ENCODE measurements at regions not wholly inside any gene's neighbourhood (a gene's known extent, or its start where the extent isn't known, plus 50 kb on each side); places are given as distances from the start of the nearest gene placed in this dataset.

DNA sequence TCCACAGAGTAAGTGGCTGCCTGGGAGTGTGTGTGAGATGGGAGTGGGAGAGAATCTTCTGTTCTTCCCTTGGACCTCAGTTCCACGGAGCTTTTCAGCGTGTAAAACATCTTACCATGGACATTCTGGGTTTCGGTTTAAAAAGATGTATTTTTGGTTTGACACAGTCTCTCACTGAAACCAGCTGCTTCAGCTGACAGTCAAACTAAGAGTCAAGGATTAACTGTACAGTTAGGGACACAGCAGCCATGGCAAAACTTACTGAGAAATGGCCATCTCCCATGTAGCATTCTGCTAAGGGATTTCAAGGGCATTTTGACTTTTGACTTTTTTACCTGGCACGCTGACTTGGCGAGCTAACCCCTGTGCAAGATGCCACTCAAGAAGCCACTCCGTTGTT is 93.8 kb upstream of the IL12B start:
- no peak for DNase-seq

DNA sequence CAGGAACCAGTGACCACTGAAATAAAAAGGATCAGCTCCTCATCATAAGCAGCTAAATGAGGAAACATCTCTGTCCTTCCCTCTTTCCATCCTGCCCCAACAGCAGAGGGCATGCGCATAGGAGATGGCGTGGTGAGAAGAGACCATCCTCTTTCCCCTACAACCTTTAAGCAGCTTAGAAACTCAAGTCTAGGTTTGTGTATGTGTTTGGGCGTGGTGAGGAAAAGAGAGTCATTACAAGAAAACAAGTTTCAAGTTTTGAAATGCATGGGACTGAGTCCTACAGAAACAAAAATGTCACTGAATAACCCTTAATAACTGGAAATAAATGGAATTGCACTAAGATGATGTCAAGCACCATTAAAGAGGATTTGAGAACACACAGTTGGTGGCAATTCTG is 96.4 kb upstream of the IL12B start:
- DNase-seq, result no peak

- no peak for DNase-seq
Observed at GRCh38 chr5:159427180-159428012, 97.1 kb upstream of the IL12B start.

- no peak for DNase-seq
Observed at GRCh38 chr5:159430361-159431012, 100.2 kb upstream of the IL12B start.

DNA sequence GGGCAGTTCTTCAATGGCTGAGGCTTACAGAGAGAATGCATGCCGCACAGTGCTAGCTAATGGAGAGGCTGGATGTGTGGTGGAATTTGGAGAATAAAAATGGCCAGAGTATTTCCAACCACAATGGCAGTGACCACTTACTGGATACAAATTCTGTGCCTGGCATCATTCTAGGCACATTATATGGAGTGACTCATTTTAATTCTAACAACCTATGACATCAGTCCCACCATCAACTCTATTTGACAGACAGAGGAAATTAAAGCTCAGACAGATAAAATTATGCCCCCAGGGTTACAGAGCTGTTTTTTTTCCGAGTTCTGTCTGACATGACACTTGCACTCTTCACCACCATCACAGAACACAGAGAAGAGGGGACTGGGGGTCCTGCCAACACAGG is 105.6 kb upstream of the IL12B start:
- no peak for DNase-seq

- no peak for DNase-seq
Observed at GRCh38 chr5:159438092-159438491, 107.8 kb upstream of the IL12B start.

- DNase-seq, result no peak
Observed at GRCh38 chr5:159439002-159439401, 108.7 kb upstream of the IL12B start.

DNA sequence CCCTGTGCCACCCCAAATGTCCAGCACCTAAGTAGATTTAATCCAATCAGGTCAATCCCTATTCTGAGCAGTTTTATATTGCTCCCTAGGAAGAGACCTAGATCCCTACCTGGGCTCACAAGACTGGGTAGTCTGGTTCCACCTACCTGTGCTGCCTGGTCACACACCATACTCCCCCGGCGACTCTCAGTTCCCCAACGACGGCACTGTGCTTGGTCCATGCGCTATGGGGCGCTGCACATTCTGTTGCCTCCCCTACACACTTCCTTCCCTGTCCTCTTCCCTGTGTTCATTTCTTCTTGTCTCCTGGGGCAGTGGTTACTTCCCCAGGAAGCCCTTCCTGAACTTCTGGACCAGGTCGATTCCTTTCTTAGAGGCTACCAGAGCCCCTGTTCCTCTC is 109.9 kb upstream of the IL12B start:
- DNase-seq, result no peak

DNA sequence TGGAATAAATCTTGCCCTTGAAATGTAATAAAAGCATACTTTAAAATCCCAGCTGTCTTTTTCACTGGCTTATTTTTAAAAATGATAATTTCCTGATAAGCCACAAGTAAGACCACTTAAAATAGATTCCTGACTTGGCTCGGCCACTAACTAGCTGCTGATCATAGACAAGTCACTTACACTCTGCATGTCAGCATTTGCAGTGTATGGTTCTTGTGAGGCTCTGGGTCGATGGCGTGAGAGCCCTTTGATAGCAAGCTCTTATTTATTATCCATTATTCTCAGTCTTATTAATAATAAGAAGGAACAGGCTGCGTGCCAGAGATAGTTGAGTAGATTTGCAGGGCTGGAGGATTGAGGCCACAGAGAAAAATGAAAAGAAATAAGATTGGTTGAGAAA is 110.7 kb upstream of the IL12B start:
- no peak for DNase-seq

- no peak for DNase-seq
Observed at GRCh38 chr5:159441441-159441840, 111.2 kb upstream of the IL12B start.

- no peak for DNase-seq
Observed at GRCh38 chr5:159442206-159442850, 112.0 kb upstream of the IL12B start.

DNA sequence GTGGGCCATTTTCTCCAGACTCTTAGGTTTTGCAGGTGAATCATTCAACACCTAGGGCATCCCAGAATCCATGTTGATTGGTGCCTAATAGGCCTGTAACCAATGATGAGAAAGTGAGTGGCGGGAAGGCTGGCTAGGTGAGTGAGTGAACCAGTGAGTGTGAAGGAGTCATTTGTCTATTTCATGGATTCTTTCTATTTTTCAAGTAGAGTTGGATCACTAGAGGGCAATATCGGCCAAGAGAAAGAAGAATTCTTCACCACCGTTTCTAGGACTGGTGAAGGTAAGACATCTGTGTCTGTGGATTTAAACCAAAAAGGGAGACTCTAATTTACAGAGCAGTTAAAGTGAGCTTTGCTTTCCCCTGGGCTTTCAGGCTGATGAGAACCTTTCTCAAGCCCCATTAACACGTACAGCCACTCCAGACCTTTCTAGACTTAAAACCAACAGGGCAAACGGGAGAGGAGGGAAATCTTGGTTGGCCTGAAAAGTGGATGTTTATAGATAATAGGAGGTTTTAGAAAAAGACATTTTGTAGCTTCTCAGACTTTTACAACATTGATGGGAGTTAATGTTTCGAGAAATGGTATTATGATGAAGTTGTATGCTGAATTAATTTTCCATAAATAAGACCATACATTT is 114.3 kb upstream of the IL12B start:
- peak; percentile 55 for DNase-seq

GRCh38 chr5:159447116-159447515 is 116.8 kb upstream of the IL12B start:
- DNase-seq, result no peak

- DNase-seq, result no peak
Observed at GRCh38 chr5:159448841-159449407, 118.6 kb upstream of the IL12B start.

GRCh38 chr5:159449925-159450324 is 119.6 kb upstream of the IL12B start:
- no peak for DNase-seq

- no peak for DNase-seq
Observed at GRCh38 chr5:159450417-159450816, 120.1 kb upstream of the IL12B start.

DNA sequence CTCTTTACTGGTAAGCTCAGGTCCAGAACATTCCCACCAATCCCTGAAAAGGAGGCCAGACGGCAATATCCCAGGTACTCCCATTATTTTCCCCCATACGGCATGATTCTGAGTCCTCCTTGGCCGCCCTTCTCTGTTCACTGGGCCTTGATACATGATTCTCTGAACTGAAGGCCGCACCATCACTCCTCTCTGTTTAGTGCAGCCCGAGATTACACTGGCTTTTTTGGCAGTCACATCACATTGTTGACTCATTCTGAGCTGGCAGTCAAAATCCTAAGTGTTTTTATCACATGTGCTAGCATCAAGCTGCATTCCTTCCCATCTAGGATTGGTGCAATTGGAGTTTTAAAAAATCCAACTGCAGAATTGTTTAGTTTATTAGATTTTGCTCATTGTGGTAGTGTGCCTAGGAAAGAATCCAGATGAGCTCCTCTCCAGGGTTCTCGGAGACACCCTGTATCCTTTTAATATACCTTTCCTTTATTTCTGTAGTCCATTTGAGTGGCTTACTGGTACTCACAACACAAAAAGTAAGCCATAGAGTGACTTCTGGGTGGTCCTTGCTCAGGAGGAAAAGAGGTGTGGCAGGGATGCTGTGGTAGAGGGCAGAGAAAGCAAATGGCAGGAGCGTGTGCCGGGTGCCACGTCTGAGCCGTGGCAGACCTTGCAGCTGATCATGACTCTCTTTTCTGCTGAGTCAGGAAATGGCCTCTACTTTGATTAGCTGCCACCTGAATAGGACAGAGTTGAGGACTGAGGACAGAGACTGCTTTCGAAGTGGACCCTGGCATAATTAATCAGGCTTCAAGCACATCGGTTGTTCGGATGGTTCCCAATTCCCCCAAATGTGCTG is 121.1 kb upstream of the IL12B start:
- DNase-seq, result no peak

- DNase-seq, result no peak
Observed at GRCh38 chr5:159452480-159453167, 122.3 kb upstream of the IL12B start.

DNA sequence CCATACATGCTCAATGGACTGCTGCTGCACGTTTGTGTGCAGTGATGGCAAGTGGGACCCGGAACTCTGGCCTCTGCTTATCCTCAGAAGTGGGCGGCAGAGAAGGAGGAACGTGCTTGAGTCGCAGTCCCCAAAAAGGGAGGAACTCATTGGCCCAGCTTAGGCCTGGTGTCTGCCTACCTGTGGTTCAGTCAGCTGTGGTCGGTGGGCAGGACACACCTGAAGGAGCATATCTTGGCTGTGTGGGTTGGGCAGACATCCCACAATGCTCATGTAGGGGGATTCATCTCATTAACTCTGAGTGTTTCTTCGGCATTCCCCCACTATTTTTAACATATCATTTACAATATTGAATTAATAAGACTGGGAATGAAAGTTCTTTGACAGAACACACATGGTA is 122.9 kb upstream of the IL12B start:
- no peak for DNase-seq

DNA sequence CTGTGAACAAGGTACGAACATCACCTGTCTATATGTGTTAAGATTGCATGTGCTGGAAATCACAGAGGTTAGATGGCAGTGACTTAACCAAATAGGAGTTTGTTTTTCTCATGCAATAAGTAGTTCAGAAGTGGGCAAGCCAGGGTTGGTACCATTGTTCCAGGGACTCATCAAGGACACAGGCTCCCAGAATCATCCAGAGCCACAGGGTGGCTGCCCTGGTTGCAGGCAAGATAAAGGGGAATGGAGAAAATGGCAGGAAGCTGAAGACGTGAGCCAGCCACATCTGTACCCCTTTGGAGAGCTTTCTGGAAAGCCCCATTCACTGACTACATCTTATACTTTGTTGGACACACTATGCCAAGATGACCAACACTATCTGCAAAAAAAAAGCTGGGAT is 126.0 kb upstream of the IL12B start:
- DNase-seq, result no peak

- DNase-seq, result no peak
Observed at GRCh38 chr5:159456722-159457465, 126.6 kb upstream of the IL12B start.
